Tibial artery (tissue), 4 donors: ENCODE measurements at regions not wholly inside any gene's neighbourhood (a gene's known extent, or its start where the extent isn't known, plus 50 kb on each side); places are given as distances from the start of the nearest gene placed in this dataset.
"Not testable (repeated sequence)": the region's sequence is repeated elsewhere in the genome, so short reads cannot be mapped to it uniquely, and the experiment has no call there.

Source experiments
- DNase-seq, 2 donors: peaks; one replicate each; pipeline ENCODE4 v3.0.0-alpha.2; 2019
- H3K27ac ChIP-seq, 2 donors: fragments of 200-600 bp; sonication (generic) in 1 of 2; 1 replicate in 1 of 2; 2 replicates in 1 of 2; pipeline ENCODE4 v1.5.1; 2018 to 2019; ENCODE audit warnings: mild to moderate bottlenecking in 1 of 2
- H3K27me3 ChIP-seq, 2 donors: fragments of 200-600 bp; sonication (generic) in 1 of 2; one replicate each; pipeline versions ENCODE4 v1.5.1 to v1.6.0; 2016 to 2019
- H3K36me3 ChIP-seq, 3 donors: fragments of 200-600 bp; sonication (generic) in 2 of 3; one replicate each; pipeline ENCODE4 v1.5.1; 2016 to 2019; ENCODE audit warnings: mild to moderate bottlenecking in 2 of 3
- H3K4me1 ChIP-seq, 4 donors: fragments of 200-600 bp; sonication (generic) in 2 of 4; 1 replicate in 3 of 4; 2 replicates in 1 of 4; pipeline ENCODE4 v1.5.1; 2016 to 2019
- H3K4me3 ChIP-seq, 2 donors: fragments of 200-600 bp; sonication (generic) in 1 of 2; 1 replicate in 1 of 2; 2 replicates in 1 of 2; pipeline ENCODE4 v1.5.1; 2018 to 2019; ENCODE audit warnings: mild to moderate bottlenecking in 2 of 2
- H3K9me3 ChIP-seq, 3 donors: fragments of 200-600 bp; sonication (generic) in 1 of 3; one replicate each; pipeline ENCODE4 v1.5.1; 2016 to 2019
- intact Hi-C: fragments of 100-400 bp; cut with DNase I; formaldehyde crosslinking; loops from one replicate; pipeline ENCODE4 v1.15.0; 2023; ENCODE audit warnings: low total_unique reads
- TF ChIP-seq, protein P1 (sequence below), 2 experiments: fragments of 200-600 bp in 1 of 2; fragments of 450-650 bp in 1 of 2; IDR thresholded peaks; one replicate each; pipeline ENCODE4 v1.5.1; 2017 to 2019; ENCODE audit warnings: antibody characterized with exemption in 2 of 2, mild to moderate bottlenecking in 1 of 2, moderate library complexity in 1 of 2

DNA sequence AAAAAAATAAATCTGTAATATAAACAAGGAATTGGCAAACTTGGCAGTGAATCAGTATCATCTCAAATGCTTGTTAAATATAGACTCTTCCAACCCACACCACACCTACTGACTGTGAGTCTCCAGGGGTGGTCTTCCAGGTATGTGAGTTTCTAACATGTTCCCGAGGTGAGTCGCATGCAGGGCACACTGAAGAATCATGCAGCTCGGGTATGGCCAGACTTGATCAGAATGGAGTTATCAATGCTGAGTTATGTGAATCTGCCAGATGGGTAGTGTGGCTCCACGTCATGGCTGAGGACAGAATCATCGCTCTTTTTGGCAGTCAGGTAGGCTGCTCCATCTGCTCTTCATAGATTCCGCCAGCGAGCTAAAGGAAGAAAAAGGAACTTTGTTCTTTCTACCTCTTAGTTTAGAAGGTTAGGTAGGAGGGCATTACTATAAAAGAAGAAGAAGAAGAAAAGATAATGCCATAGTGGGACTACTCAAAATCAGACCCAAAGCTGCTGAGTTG, 1279.7 kb upstream of the ZEB2 start:
- Histone ChIP-seq H3K9me3 (no peaks in the 10 kb centered on the region), H3K4me3 (no peak overlapping the region), H3K4me1 (no peaks in the 10 kb centered on the region), H3K27ac (no peak overlapping the region), H3K27me3 (no peaks in the 10 kb centered on the region), H3K36me3 (no peaks in the 10 kb centered on the region)
- no peak for DNase-seq
- TF ChIP-seq, protein P1, sequence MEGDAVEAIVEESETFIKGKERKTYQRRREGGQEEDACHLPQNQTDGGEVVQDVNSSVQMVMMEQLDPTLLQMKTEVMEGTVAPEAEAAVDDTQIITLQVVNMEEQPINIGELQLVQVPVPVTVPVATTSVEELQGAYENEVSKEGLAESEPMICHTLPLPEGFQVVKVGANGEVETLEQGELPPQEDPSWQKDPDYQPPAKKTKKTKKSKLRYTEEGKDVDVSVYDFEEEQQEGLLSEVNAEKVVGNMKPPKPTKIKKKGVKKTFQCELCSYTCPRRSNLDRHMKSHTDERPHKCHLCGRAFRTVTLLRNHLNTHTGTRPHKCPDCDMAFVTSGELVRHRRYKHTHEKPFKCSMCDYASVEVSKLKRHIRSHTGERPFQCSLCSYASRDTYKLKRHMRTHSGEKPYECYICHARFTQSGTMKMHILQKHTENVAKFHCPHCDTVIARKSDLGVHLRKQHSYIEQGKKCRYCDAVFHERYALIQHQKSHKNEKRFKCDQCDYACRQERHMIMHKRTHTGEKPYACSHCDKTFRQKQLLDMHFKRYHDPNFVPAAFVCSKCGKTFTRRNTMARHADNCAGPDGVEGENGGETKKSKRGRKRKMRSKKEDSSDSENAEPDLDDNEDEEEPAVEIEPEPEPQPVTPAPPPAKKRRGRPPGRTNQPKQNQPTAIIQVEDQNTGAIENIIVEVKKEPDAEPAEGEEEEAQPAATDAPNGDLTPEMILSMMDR (IDR thresholded peaks at IDR 0.05): no peak
- intact Hi-C loops: no loop called here

GRCh38 chr2:145798419-145798818, 1278.5 kb upstream of the ZEB2 start:
- no peaks in the 10 kb centered on the region for H3K4me1 ChIP-seq
- TF ChIP-seq, protein P1 (IDR thresholded peaks at IDR 0.05): no peak
- H3K36me3 ChIP-seq: no peaks in the 10 kb centered on the region
- no peaks in the 10 kb centered on the region for H3K9me3 ChIP-seq
- no peak overlapping the region for H3K27ac ChIP-seq
- no peak overlapping the region for H3K4me3 ChIP-seq
- no peak for DNase-seq
- intact Hi-C loops: no loop called here
- H3K27me3 ChIP-seq: no peaks in the 10 kb centered on the region

DNA sequence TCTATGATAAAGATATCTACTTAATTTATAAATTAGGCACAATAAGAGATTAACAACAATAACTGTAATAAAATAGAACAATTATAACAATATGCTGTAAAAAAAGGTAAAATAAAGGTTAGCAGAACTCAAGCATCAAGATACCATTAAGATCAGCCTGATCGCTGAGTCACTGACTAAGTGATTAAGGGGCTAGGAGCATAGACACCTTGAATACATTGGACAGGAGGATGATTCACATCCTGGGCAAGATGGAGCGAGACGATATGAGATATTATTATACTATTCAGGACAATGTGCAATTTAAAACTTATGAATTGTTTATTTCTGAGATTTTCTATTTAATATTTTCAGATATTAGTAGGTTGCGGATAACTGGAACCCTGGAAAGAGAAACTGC, 1277.8 kb upstream of the ZEB2 start:
- no peak for DNase-seq
- no peak overlapping the region for H3K4me3 ChIP-seq
- intact Hi-C loops: no loop called here
- no peak overlapping the region for H3K27ac ChIP-seq
- H3K27me3 ChIP-seq: no peaks in the 10 kb centered on the region
- TF ChIP-seq, protein P1 (IDR thresholded peaks at IDR 0.05): no peak
- no peaks in the 10 kb centered on the region for H3K36me3 ChIP-seq
- no peaks in the 10 kb centered on the region for H3K9me3 ChIP-seq
- H3K4me1 ChIP-seq: no peaks in the 10 kb centered on the region

DNA sequence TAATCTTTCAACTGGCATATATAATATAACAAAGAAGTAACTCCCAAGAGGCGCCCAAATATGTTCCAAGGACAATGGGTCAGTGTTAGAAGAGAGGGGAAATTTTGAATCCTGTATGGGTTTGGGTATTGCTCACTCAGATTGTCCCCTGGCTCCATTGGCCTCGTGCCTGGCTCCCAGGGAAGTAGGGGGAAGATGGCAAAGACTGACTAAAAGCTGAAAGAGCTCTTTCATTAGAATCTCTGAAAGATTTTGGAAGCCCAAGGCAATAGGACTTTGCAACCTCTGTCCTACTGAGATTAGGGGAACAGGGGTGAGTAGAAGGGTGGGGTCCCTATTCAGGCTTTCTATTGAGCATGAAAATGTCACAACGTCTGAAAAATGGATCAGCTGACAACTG, 1272.8 kb upstream of the ZEB2 start:
- H3K27ac ChIP-seq: no peak overlapping the region
- H3K36me3 ChIP-seq: no peaks in the 10 kb centered on the region
- TF ChIP-seq, protein P1 (IDR thresholded peaks at IDR 0.05): no peak
- H3K4me1 ChIP-seq: no peaks in the 10 kb centered on the region
- intact Hi-C loops: no loop called here
- DNase-seq: no peak
- H3K27me3 ChIP-seq: no peaks in the 10 kb centered on the region
- H3K4me3 ChIP-seq: no peak overlapping the region
- H3K9me3 ChIP-seq: no peaks in the 10 kb centered on the region

- intact Hi-C loops: no loop called here
- H3K27me3 ChIP-seq: no peaks in the 10 kb centered on the region
- H3K4me3 ChIP-seq: no peak overlapping the region
- TF ChIP-seq, protein P1 (IDR thresholded peaks at IDR 0.05): no peak
- no peak for DNase-seq
- no peak overlapping the region for H3K27ac ChIP-seq
- H3K9me3 ChIP-seq: no peaks in the 10 kb centered on the region
- H3K4me1 ChIP-seq: no peaks in the 10 kb centered on the region
- no peaks in the 10 kb centered on the region for H3K36me3 ChIP-seq
These were observed 1269.7 kb upstream of the ZEB2 start for GRCh38 chr2:145789636-145790035.

DNA sequence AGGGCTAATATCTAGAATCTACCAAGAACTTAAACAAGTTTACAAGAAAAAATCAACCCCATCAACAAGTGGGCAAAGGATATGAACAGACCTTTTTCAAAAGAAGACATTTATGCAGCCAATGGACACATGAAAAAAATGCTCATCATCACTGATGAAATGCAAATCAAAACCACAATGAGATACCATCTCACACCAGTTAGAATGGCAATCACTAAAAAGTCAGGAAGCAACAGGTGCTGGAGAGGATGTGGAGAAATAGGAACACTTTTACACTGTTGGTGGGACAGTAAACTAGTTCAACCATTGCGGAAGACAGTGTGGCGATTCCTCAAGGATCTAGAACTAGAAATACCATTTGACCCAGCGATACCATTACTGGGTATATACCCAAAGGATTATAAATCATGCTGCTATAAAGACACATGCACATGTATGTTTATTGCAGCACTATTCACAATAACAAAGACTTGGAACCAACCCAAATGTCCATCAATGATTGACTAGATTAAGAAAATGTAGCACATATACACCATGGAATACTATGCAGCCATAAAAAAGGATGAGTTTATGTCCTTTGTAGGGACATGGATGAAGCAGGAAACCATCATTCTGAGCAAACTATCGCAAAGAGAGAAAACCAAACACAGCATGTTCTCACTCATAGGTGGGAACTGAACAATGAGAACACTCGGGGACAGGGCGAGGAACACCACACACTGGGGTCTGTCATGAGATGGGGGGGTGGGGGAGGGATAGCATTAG, 1267.9 kb upstream of the ZEB2 start:
- H3K27me3 ChIP-seq, intact Hi-C loops, DNase-seq, H3K4me3 ChIP-seq, H3K36me3 ChIP-seq, H3K9me3 ChIP-seq, H3K4me1 ChIP-seq, H3K27ac ChIP-seq: not testable (repeated sequence)

DNA sequence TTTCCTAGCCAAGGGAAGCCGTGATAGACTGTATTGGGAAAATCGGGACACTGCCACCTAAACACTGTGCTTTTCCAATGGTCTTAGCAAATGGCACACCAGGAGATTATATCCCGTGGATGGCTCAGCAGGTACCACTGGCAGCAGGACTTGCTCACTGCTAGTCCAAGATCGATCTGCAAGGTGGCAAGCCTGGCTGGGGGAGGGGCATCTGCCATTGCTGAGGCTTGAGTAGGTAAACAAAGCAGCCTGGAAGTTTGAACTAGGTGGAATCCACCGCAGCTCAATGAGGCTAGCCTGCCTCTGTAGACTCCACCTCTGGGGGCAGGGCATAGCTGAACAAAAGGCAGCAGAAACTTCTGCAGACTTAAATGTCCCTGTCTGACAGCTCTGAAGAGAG, 1262.7 kb upstream of the ZEB2 start:
- H3K27ac ChIP-seq, intact Hi-C loops, H3K36me3 ChIP-seq, DNase-seq, H3K4me3 ChIP-seq, H3K4me1 ChIP-seq, H3K9me3 ChIP-seq, H3K27me3 ChIP-seq: not testable (repeated sequence)
